GM19397 (cell line): ENCODE measurements at regions not wholly inside any gene's neighbourhood (a gene's known extent, or its start where the extent isn't known, plus 50 kb on each side); places are given as distances from the start of the nearest gene placed in this dataset.

Experiments used
- ATAC-seq: cut with Tn5 transposase; IDR thresholded peaks from one replicate; pipeline ENCODE4 v1.9.1; 2021; ENCODE audit warnings: mild to moderate bottlenecking, moderate library complexity; ENCODE audit not compliant: unreplicated experiment

DNA sequence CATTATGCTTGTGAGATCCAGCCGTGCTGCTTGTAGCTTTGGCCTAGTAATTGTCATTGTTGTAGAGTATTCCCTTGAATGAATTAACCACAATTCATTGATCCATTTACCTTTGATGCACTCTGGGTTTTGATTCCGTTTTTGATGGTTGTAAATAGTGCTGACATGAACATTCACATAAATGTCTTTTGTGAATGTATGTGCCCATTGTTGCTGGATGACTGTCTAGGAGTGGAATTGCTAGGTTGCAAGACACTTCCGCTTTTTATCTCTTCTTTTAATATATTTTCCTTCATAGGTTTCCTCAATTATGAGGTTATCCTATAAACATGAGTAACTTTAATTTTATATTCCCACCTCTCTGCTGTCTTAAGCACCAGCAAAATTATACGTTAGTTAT lies 104.8 kb upstream of the CCDC68 start:
- ATAC-seq = no peak

DNA sequence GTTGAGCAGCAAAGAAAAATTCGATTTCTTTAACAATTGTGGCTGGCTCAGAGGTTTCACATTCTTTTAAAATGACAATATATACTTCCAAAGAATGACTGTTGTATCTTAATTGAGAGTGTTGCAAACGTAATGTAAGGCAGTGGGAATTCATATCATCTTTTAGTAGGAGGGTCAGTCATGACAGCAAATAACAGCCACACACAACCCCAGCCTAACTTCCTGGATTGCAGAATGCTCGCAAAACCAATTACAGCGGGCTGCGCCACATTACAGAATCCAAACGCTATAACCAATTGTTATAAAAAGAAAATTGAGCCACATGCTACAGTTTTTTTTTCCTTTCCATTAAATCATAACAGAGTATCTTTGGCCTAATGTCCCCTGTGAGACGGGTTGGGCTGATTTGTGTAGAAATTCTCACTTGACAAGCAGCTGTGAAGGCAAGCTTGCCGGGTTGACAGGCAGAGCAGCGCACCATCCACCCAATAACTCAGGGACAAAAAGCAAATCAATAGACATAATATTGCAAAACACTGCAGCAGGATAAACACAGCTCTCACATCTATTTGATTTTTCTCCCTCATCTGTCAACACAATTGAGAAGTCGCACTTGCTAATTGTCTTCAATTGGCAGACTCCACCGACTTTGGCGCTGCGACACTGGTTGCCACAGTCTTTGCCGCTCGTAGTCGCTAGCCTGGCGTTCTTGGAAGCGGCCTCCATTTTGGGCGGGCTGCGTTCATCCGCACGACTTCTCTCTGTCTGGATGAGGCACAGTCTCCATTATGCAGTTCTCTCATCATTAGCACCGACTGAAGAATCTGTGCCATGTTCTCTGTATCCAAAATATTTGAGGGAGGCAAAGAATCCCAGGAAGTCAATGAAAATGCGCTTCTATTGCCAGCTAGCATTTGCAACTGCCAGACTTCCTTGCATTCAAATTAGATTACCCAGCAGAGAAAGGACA lies 95.0 kb upstream of the CCDC68 start:
- ATAC-seq = no peak

DNA sequence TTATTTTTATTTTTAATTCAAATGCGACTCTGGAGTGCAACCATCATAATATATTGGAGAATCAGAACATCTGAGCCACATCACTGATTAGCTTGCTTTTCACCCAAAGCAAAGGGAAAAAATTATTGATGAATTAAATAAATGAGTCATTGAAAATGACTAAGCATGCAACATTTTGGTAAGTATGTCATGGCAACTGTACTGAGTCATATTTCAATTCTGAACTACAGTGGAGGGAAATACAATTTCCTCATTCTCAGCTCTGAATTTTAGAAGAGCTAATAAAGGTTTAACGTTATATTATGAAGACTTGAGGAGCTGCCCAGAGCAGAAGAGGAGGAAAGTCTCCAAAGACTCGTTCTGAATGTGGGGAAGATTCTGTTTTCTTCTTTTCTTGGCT lies 89.6 kb upstream of the CCDC68 start:
- ATAC-seq = no peak

DNA sequence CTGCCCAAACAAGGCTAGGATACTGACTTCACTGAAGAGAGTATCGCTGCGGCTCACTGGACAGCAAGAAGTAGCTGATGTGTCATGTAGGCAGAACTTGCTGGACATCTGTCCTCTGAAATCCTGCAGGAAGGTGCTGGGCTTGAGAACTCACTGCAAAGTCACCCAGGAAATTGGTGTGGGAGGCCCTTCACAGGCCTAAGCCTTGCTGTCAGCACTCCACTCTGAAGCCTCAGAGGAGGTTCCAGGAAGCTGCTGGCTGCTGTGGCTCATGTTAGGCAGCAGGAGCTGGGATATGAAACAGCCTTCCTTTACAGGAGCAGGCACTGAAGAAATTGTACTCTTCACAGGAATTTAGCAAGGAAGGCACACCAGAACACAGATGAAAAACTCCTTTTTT lies 88.3 kb upstream of the CCDC68 start:
- no peak for ATAC-seq

DNA sequence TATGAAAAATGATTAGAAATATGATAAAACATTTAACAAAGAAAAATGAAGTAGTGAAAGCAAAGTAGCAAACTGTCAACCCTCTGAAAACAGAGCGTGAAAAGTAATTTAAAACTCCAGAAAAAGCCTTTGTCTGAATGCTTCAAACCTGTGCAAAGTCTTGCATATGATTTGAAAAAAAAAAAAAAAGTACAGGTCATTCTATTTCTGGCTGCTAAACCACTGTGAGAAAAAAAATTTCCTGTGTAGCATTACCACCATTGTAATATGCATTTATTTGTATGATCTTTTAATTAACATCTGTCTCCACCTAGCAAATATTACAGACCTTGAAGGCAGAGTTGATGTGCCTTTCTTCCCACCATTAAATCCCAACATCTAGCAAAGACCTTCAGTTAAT lies 82.1 kb upstream of the CCDC68 start:
- no peak for ATAC-seq

DNA sequence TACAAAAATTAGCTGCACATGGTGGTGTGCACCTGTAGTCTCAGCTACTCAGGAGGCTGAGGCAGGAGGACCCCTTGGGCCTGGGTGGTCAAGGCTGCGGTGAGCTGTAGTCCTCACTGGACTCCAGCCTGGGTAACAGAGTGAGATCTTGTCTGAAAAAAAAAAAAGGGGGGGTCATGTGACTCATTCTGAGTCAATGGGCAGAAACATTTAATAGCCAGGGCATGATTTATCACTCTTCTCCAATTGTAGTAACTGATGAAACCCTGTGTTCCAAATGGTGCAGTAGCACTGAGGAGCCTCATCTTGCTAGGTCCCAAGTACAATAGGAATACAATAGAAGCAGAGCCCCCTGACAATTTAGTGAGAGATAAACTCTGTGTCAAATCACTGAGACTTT lies 78.9 kb upstream of the CCDC68 start:
- no peak for ATAC-seq

DNA sequence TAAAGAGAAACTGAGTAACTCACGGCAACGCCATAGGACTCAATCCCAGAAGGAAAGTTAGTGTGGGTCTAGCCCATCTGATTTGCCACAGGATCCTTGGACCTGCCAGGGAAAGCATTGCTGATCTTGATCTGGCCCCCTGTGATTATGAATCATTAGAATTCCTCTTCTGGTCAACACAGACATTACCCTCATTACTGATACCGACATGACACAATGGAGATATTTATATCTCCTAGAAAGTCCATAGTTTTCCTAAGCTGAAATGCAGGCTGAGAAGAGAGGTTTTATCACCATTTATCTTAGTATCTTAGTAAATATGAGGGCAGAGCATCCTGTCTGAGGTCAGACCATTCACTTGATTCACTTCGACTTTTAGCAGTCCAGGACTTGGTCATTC lies 75.5 kb upstream of the CCDC68 start:
- no peak for ATAC-seq

DNA sequence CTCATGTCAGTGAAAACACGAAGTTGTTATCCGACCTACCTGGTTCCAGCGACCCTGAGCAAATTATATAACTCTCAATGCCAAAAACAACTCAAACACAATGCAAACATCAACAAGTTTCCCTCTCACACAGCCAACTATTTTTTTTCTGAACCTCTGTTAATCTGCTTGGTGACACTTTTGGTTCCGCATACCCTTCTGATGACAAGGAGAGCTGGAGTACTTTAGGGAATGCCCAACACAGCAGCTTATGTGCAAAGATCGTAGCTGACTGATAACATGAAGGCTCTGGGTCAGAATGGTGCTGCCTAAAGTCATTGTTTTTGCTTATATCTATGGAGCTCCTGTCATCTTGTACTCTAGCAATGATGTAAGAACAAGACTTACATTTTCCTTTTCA lies 72.7 kb upstream of the CCDC68 start:
- no peak for ATAC-seq

DNA sequence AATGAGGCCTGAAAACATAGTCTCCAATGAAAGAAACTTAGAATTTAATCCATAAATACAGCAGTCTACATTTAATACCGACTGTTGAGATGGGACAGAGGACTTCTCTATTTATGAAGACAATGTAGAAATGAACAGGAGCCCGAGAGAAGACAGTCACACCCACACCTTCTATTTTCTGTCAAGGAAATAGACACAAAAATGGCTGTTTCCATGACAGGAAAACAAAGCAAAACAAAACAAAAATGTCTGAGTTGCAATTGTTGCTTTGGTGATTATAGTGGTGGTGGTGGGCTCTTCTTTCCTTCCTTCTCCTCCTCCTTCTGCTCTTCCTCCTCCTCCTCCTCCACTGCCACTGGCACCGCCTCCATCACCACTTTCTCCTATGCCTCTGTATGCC lies 72.3 kb upstream of the CCDC68 start:
- ATAC-seq = no peak

DNA sequence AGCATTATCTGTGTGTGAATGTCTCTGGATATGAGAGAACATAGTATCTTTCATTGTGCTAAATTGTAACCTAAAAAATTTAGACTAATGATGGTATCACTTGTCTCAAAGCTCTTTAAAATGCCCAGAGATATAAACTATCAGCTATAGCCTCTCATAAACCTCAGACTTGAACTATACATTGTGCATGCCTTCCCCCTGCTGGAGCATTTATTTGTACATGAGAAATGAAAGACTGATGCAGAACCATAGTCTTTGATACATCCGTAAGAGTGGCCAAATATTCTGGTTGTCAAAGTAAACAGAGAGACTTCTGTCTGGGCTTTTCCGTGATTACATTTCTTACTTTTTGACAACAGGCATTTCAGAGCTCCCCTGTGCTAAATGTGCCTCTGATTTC lies 71.9 kb upstream of the CCDC68 start:
- ATAC-seq = no peak

DNA sequence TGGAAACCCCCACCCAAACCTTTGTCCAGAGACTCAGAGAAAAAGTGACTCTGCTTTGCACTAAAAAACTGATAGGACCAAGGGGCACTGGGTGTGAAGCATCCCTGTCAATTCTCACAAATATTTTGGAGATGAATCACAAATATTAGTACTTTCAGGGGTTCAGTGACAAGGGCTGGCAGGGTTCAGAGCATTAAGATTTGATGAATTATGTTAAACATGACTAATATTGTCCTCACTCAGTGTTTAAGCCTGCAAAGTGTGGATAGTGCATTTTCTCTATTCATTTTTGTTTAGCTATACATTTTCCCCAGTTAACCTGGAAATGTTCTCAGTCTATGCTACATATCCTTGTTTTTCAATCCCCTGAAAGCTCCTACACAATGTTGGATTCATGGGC lies 65.3 kb upstream of the CCDC68 start:
- ATAC-seq = no peak

DNA sequence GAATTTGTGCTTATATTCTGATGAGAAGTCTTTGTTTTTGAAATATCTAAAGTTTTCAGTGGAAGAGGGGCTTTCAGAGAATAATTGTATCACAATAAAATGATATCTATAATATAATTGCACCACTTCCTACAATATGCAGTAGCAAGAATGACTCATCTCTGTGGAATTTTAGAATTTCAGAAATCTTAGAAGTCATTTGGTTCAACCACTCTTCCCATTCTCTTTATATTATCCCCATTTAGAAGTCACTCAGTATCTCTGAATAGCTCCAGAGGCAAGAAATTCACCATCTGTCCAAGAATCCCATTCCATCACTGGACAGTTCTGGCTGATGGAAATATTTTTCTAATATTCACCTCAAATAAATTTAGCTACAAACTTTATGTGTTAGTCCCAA lies 59.3 kb upstream of the CCDC68 start:
- no peak for ATAC-seq

DNA sequence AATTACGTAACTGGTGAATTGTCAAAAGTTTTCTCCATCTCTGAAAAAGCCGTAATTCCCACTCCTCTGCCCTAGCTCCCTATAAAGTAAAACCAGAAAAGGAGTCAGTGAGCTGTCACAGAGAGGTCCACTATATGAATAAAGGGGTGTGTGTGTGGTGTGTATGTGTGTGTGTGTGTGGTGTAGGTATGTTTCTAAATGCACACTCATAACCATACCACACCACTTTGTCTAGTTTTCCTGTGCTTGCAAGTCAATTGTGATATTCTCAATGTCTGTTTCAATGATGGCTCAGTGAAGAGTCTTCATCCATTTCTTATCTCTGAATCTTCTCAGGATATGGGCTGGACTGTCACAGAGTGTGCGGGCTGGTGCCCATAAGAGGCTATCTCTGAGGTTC lies 54.8 kb upstream of the CCDC68 start:
- ATAC-seq = no peak

DNA sequence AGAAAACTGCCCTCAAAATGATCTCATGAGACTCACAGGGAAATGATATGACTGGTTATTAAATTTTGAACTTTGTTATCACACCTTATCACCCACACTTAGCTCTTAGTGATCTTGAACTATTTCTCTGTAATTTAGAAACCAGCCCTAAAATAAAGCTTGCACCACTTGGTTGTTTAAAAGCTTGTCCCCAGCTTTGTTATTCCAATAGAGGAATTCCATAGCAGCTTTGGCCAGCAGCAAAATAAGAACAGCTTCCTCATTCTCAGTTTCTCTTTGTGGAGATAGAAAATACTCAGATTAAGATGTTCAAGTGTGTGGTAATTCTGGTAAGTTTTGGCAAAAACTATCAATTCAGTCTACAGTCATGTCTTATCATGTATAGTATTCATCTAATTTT lies 54.4 kb upstream of the CCDC68 start:
- ATAC-seq = no peak

DNA sequence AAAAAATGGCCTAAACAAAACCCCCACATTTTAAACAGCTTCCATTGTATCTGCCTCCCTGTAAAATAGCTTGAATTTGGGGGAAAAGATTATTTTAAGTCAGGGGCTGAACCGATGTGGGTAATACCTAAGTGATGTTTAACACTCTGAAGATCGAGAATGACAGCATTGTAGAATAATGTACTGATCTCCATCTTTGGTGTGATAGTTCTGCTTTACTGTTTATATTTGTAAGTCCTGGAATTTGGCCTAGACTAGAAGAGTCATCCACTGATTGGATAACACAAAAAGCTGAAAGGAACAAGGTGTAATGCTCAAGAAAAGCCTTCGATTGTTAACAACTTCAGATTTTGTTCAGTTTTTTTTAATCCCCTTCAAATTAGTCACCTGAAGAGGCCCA lies 53.8 kb upstream of the CCDC68 start:
- ATAC-seq = no peak

DNA sequence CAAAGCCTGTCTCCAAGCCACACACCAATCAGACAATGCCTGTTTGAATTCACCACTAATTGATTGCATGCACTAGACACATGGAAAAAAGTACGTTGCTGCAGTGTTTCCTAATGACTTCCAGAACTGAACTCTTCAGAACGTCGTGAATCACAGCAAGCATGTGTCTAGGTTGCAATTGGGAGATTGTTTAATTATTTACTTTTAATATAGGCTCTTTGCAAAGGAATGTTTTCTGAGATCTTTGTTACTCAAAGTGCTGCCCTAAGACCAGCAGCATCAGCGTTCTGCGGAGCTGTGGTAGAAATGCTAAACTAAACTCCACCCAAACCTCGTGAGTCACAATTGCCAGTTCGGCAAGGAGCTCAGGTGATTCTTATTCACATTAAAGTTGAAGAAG lies 52.7 kb upstream of the CCDC68 start:
- no peak for ATAC-seq
